DND-41 (cell line): ENCODE measurements at regions not wholly inside any gene's neighbourhood (a gene's known extent, or its start where the extent isn't known, plus 50 kb on each side); places are given as distances from the start of the nearest gene placed in this dataset.

Experiments used
- ATAC-seq: fragments of 200-7000 bp; cut with Tn5 transposase; 3 replicates; pipeline ENCODE4 v1.9.1; 2021; ENCODE audit warnings: low read depth; ENCODE audit not compliant: insufficient read depth
- DNase-seq: peaks from one replicate; pipeline ENCODE4 v3.0.0-alpha.2; 2020
- H2AFZ ChIP-seq: 2 replicates; pipeline ENCODE4 v1.6.0; 2012; ENCODE audit warnings: low read depth, low read length
- H3K27ac ChIP-seq: 2 replicates; pipeline ENCODE4 v1.5.1; 2012; ENCODE audit warnings: low read length, inconsistent platforms
- H3K27me3 ChIP-seq: fragments of 200-600 bp; sonication (generic); 2 replicates; pipeline ENCODE4 v1.6.0; 2012; ENCODE audit warnings: low read length, mild to moderate bottlenecking, inconsistent platforms; ENCODE audit not compliant: insufficient read depth, poor library complexity
- H3K36me3 ChIP-seq: 2 replicates; pipeline ENCODE4 v1.5.1; 2012; ENCODE audit warnings: low read length, inconsistent platforms; ENCODE audit not compliant: insufficient read depth
- H3K4me1 ChIP-seq: 2 replicates; pipeline ENCODE4 v1.5.1; 2012; ENCODE audit warnings: mild to moderate bottlenecking, low read length; ENCODE audit not compliant: insufficient read depth
- H3K4me2 ChIP-seq: 2 replicates; pipeline ENCODE4 v1.6.0; 2012; ENCODE audit warnings: mild to moderate bottlenecking, moderate library complexity, low read length, inconsistent platforms; ENCODE audit not compliant: insufficient read depth
- H3K4me3 ChIP-seq, 2 experiments: fragments of 200-600 bp in 1 of 2; shearing (Covaris generic) in 1 of 2; 2 replicates each; pipeline ENCODE4 v1.5.1; 2012 to 2016; ENCODE audit warnings: inconsistent platforms in 2 of 2, low read length in 2 of 2, mild to moderate bottlenecking in 2 of 2, low read depth in 1 of 2, moderate library complexity in 1 of 2
- H3K79me2 ChIP-seq: 2 replicates; pipeline ENCODE4 v1.6.0; 2012; ENCODE audit warnings: low read length, inconsistent platforms; ENCODE audit not compliant: insufficient read depth
- H3K9ac ChIP-seq: 2 replicates; pipeline ENCODE4 v1.6.0; 2012; ENCODE audit warnings: low read depth, mild to moderate bottlenecking, inconsistent platforms, low read length, moderate library complexity
- H3K9me3 ChIP-seq: 2 replicates; pipeline ENCODE4 v1.5.1; 2012; ENCODE audit warnings: low read length, moderate library complexity, mild to moderate bottlenecking, inconsistent platforms; ENCODE audit not compliant: insufficient read depth, severe bottlenecking
- H4K20me1 ChIP-seq: 2 replicates; pipeline ENCODE4 v1.6.0; 2012; ENCODE audit warnings: low read length; ENCODE audit not compliant: insufficient read depth
- EZH2 ChIP-seq: IDR thresholded peaks from 3 replicates; pipeline ENCODE4 v1.6.1; 2012; ENCODE audit warnings: borderline replicate concordance, low read depth, mild to moderate bottlenecking, moderate library complexity, low read length, inconsistent platforms; ENCODE audit not compliant: severe bottlenecking
- TF ChIP-seq, protein P1 (sequence below): IDR thresholded peaks from 2 replicates; pipeline ENCODE4 v1.5.1; 2012; ENCODE audit warnings: borderline replicate concordance, low read length, moderate library complexity, mild to moderate bottlenecking; ENCODE audit not compliant: poor library complexity, severe bottlenecking; ENCODE audit errors: extremely low read depth

GRCh38 chr9:22700171-22700570 lies 253.5 kb downstream of the DMRTA1 start:
- H3K27me3 ChIP-seq, result no peaks in the 10 kb centered on the region
- no peak for TF ChIP-seq EZH2
- TF ChIP-seq, protein P1, sequence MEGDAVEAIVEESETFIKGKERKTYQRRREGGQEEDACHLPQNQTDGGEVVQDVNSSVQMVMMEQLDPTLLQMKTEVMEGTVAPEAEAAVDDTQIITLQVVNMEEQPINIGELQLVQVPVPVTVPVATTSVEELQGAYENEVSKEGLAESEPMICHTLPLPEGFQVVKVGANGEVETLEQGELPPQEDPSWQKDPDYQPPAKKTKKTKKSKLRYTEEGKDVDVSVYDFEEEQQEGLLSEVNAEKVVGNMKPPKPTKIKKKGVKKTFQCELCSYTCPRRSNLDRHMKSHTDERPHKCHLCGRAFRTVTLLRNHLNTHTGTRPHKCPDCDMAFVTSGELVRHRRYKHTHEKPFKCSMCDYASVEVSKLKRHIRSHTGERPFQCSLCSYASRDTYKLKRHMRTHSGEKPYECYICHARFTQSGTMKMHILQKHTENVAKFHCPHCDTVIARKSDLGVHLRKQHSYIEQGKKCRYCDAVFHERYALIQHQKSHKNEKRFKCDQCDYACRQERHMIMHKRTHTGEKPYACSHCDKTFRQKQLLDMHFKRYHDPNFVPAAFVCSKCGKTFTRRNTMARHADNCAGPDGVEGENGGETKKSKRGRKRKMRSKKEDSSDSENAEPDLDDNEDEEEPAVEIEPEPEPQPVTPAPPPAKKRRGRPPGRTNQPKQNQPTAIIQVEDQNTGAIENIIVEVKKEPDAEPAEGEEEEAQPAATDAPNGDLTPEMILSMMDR, result no peak
- no peaks in the 10 kb centered on the region for H3K4me1 ChIP-seq
- H3K79me2 ChIP-seq, result no peaks in the 10 kb centered on the region
- DNase-seq, result no peak
- H3K9ac ChIP-seq, result no peak overlapping the region
- no peak for ATAC-seq
- no peaks in the 10 kb centered on the region for H4K20me1 ChIP-seq
- no peak overlapping the region for H3K27ac ChIP-seq
- H2AFZ ChIP-seq, result no peak overlapping the region
- H3K36me3 ChIP-seq, result no peaks in the 10 kb centered on the region
- H3K4me2 ChIP-seq, result no peak overlapping the region
- H3K9me3 ChIP-seq, result no peaks in the 10 kb centered on the region
- H3K4me3 ChIP-seq, result no peak overlapping the region

- Histone ChIP-seq H3K79me2 (no peaks in the 10 kb centered on the region), H4K20me1 (no peaks in the 10 kb centered on the region), H2AFZ (no peak overlapping the region), H3K9ac (no peak overlapping the region), H3K4me3 (no peak overlapping the region), H3K4me1 (no peaks in the 10 kb centered on the region), H3K27me3 (no peaks in the 10 kb centered on the region), H3K36me3 (no peaks in the 10 kb centered on the region), H3K4me2 (no peak overlapping the region), H3K9me3 (no peaks in the 10 kb centered on the region), H3K27ac (no peak overlapping the region)
- TF ChIP-seq EZH2, result no peak
- TF ChIP-seq, protein P1, result no peak
- DNase-seq, result no peak
- ATAC-seq, result no peak
Observed at GRCh38 chr9:22718653-22719052, 272.0 kb downstream of the DMRTA1 start.

DNA sequence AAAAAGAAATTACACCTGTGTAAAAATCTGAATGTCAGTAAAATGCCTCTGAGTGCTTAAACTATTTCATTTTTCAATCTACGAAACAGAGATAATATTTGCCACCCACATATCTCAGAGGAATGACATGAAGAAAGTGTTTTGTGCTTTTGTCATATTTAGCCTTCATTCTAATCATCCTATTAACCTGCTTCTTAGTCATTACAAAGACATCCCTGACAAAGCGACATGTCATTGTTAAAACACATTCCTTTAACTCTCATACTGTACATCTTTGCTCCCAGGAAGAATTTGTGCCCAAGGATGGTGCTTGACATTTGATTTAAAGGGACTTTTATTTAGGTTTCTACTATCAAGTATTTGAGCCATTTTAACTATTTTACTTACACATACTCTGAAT lies 275.9 kb downstream of the DMRTA1 start:
- TF ChIP-seq, protein P1, result no peak
- TF ChIP-seq EZH2, result no peak
- Histone ChIP-seq H3K79me2 (no peaks in the 10 kb centered on the region), H3K9ac (no peak overlapping the region), H3K4me3 (no peak overlapping the region), H4K20me1 (no peaks in the 10 kb centered on the region), H3K27ac (no peak overlapping the region), H3K9me3 (no peaks in the 10 kb centered on the region), H3K27me3 (no peaks in the 10 kb centered on the region), H3K4me1 (no peaks in the 10 kb centered on the region), H2AFZ (no peak overlapping the region), H3K4me2 (no peak overlapping the region), H3K36me3 (no peaks in the 10 kb centered on the region)
- DNase-seq, result no peak
- ATAC-seq, result no peak

DNA sequence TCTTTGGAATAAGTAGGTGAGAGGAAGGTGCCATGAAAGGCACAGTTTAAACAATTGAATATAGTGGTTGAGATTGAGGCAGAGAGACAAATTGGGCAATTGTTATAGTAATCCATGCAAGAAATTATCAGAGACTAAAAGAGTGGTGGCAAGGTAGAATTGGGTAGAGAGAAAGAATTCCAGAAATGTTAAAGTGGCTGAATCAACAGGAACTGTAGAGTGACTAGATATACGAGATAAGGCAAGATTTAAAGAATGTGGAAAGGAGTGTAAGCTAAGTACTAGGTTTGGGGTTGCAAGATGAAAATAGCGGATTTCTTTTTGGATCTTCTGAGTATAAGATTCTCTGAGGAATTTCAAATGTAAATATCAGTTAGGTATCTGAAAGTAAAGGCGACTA lies 285.2 kb downstream of the DMRTA1 start:
- H3K4me2 ChIP-seq, result no peak overlapping the region

More for the DNA sequence above, 285.2 kb downstream of the DMRTA1 start:
- no peaks in the 10 kb centered on the region for H3K27me3 ChIP-seq
- TF ChIP-seq EZH2, result no peak
- TF ChIP-seq, protein P1, result no peak
- H3K36me3 ChIP-seq, result no peaks in the 10 kb centered on the region
- ATAC-seq (no peak), DNase-seq (no peak)
- no peak overlapping the region for H3K9ac ChIP-seq
- H4K20me1 ChIP-seq, result no peaks in the 10 kb centered on the region
- no peaks in the 10 kb centered on the region for H3K9me3 ChIP-seq
- H3K27ac ChIP-seq, result no peak overlapping the region
- no peak overlapping the region for H2AFZ ChIP-seq
- no peaks in the 10 kb centered on the region for H3K79me2 ChIP-seq
- H3K4me3 ChIP-seq, result no peak overlapping the region
- H3K4me1 ChIP-seq, result no peaks in the 10 kb centered on the region
